HG02588 (cell line): ENCODE measurements at regions not wholly inside any gene's neighbourhood (a gene's known extent, or its start where the extent isn't known, plus 50 kb on each side); places are given as distances from the start of the nearest gene placed in this dataset.
A peak's percentile ranks its signal among the peaks of the same experiment; 100 is the strongest.
"Not testable (repeated sequence)": the region's sequence is repeated elsewhere in the genome, so short reads cannot be mapped to it uniquely, and the experiment has no call there.

Experiments used
- ATAC-seq: cut with Tn5 transposase; IDR thresholded peaks from one replicate; pipeline ENCODE4 v1.9.1; 2021; ENCODE audit warnings: mild to moderate bottlenecking, moderate library complexity; ENCODE audit not compliant: unreplicated experiment

GRCh38 chr2:84373391-84373790 is 85.7 kb downstream of the SUCLG1 start:
- ATAC-seq, result no peak

DNA sequence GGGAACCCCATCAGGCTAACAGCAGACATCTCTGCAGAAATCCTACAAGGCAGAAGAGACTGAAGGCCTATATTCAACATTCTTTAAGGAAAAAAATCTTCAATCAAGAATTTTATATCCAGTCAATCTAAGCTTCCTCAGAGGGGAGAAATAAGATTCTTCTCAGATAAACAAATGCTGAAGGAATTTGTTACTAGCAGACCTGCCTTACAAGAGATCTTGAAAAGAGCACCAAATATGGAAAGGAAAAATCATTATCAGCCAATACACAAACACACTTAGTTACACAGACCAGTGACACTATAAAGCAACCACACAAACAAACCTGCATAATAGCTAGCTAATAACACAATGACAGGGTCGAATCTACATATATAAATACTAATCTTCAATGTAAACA is 96.5 kb downstream of the SUCLG1 start:
- ATAC-seq, result no peak

DNA sequence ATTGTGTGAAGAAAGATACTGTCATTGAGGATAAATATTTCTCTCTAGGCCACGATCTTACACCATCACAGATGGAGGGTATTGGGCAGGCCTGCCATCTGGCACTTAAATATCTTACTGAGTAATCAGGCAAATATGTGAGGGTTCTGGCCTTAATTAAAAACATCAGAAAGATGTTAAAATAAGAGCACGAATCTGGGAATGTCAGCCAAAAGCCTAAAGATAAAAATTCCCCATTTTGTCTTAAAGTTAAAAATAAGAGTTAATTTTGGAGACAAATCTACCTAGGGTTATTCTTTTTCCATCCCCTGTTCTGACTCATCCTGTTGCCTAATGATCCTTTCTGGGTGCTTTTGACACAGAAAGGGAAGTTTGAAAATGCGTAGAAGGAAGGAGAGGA is 121.0 kb downstream of the SUCLG1 start:
- no peak for ATAC-seq

DNA sequence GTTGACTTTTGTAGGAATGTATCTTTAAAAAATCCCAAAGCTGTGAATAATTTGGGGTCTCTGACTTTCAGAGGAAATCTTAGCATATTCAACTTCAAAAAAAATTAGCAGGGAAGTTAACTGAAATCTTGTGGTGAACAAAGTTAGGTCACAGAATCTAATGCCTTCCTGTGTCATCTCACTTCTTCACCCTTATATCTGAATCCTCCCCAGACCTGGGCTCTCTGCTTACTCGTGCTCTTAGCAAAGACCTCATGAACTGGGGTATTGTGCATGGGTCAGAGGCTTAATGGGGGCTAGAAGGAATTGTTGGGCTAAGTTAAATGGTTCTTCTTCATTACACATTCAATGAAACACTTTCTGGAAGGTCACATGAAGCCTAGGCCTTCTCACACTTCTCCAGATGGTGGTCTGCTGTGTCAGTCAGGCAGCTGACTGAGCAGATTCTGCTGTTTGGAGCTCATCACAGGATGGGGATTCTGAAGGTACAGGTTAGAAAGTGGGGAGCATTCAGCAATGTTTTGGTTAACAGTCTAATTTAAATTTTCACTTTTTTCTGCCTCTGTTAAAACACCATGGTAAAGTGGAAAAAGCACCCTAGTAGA is 131.3 kb downstream of the SUCLG1 start:
- no peak for ATAC-seq

- no peak for ATAC-seq
These were observed 132.1 kb downstream of the SUCLG1 start for GRCh38 chr2:84326831-84327432.

DNA sequence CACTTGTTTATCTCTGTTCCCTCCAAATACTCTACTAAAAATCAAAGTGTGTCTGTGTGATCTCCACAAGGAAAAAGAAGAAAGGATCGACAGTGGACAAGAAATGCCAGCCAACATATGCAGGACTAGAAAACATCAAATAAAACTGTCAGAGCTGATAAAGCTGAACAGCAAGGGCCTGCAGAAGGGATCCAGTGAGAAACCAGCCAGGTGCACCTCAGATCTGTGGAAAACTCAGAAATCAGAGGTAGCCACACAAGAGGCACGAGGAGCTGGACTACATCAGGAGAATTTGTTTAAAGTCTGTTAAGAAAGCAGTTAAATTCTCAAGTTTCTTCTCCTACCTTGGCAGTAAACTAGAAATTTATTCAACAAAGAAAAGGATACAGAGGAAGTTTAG is 135.2 kb downstream of the SUCLG1 start:
- ATAC-seq, result no peak

- no peak for ATAC-seq
These were observed 138.1 kb downstream of the SUCLG1 start for GRCh38 chr2:84320940-84321339.

DNA sequence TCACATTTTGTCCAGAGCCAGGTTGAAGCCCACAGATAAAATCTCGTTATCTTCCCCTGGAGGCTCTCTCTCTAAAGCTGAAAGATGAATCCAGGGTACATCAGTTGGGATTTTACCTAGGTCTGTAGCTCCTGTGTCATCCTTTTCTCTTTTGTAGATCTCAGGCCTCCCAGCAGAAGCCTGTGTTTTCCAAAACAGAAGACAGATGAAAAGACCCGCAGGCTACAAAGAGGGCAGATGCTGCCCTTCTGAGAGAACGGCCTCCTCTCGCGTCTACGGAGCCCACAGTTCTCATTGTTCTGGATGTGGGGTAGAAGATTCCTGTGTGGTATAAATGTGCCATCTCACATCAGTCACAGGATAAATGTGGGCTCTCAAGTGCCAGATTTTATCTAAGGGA is 139.5 kb downstream of the SUCLG1 start:
- no peak for ATAC-seq

DNA sequence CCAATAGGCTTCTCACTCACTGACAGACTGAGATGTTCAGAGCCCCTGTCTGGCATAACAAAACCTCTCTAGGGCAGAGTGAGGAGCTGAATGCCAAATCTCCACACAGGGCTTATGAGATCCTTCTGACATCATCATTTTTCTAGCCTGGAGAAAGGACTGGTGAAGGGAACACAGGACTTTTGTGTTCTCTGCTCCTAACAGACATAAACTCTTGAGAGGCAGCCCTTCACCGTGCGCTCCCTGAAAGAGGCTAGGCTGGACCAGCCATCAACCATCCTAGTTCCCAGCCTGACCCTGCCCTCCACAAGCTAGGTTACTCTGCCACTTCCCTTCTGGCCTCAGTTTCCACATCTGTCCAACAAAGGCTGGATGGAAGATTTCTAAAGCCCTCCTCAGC is 141.9 kb downstream of the SUCLG1 start:
- no peak for ATAC-seq

- peak; percentile 97 for ATAC-seq
These were observed 144.2 kb downstream of the SUCLG1 start for GRCh38 chr2:84314901-84315330.

GRCh38 chr2:84314250-84314649 is 144.8 kb downstream of the SUCLG1 start:
- no peak for ATAC-seq

GRCh38 chr2:84309281-84309680 is 149.8 kb downstream of the SUCLG1 start:
- ATAC-seq, result no peak

- ATAC-seq, result no peak
These were observed 152.7 kb downstream of the SUCLG1 start for GRCh38 chr2:84306361-84306760.

GRCh38 chr2:84302513-84303412 is 156.3 kb downstream of the SUCLG1 start:
- peak; percentile 92 for ATAC-seq

DNA sequence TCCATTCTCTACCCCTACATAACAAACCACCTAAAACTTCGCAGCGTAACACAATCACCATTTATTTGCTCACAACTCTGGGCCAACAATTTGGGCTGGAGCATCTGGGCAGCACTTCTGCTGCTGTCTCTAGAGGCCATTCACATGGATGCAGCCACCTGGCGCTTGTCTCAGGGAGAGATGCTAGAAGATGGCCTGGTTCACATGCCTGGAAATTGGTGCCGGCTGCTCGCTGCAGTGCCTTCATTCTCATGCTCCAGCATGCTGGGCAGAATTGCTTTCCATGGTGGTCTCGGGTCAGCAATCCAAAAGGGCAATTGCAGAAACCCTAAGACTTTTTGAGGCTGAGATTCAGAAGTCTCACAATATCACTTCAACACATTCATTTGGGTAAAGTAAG is 157.4 kb downstream of the SUCLG1 start:
- ATAC-seq, result no peak

- ATAC-seq, result no peak
These were observed 158.4 kb downstream of the SUCLG1 start for GRCh38 chr2:84300696-84301029.

DNA sequence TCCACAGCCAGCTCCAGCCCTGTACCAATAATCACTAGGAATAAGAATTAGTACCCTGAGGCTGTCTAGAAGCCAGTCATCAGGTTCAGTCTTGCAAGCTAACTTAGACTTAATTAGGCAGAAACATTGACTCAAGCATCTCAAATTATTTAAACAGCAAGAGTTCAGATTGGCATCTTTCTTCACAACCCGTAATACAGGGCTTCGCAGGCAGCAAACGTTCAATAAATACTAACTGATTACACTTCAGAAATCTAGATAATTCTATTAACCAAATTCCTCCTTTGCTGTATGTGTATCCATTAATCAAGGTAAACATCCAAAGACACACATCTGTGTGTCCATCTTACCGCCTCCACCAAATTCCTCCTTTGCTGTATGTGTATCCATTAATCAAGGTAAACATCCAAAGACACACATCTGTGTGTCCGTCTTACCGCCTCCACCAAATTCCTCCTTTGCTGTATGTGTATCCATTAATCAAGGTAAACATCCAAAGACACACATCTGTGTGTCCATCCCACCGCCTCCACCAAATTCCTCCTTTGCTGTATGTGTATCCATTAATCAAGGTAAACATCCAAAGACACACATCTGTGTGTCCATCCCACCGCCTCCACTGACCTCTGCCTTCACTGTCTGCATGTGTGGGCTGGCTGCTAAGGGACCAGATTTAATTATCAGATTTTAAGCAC is 158.9 kb downstream of the SUCLG1 start:
- not testable (repeated sequence) for ATAC-seq

DNA sequence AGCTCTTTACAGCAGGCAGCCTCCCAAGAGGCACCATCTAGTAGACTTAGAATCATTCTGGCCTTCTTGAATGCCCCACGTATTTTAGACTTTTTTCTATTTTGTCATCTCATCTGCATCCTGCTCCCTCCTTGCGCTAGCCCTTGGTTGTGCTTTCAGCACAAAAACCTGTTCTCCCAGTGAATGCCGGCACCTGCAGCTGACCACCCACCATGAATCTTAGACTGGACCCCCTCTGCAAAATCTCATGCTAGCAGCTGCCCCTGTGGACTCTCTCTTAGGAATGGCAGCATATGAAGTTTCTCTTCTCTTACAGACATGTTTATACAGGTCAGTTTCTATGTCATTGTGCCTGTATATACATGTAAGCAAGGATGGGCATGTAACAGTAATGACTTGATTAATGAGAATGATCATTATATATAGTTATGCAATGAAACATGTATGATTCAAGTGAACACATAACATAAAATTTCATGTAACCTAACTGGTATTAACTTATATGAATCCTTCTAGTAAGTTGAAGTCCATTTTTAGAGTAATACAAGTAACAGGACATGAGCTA is 159.8 kb downstream of the SUCLG1 start:
- no peak for ATAC-seq

- no peak for ATAC-seq
These were observed 161.9 kb downstream of the SUCLG1 start for GRCh38 chr2:84297155-84297554.

GRCh38 chr2:84293791-84294380 is 165.2 kb downstream of the SUCLG1 start:
- no peak for ATAC-seq

GRCh38 chr2:84292545-84292944 is 166.5 kb downstream of the SUCLG1 start:
- ATAC-seq, result no peak
